22Rv1 (cell line): ENCODE measurements at regions not wholly inside any gene's neighbourhood (a gene's known extent, or its start where the extent isn't known, plus 50 kb on each side); places are given as distances from the start of the nearest gene placed in this dataset.
"Not testable (repeated sequence)": the region's sequence is repeated elsewhere in the genome, so short reads cannot be mapped to it uniquely, and the experiment has no call there.

ENCODE experiments used
- H3K27ac ChIP-seq: fragments of 450-650 bp; 2 replicates; pipeline ENCODE4 v1.5.1; 2017
- CTCF ChIP-seq: fragments of 450-650 bp; IDR thresholded peaks from 2 replicates; pipeline ENCODE4 v1.5.1; 2017; ENCODE audit warnings: mild to moderate bottlenecking
- ZFX ChIP-seq: fragments of 450-650 bp; IDR thresholded peaks from 2 replicates; pipeline ENCODE4 v1.6.1; 2017; ENCODE audit warnings: antibody characterized with exemption, borderline replicate concordance

- TF ChIP-seq CTCF (no peak), ZFX (no peak)
- H3K27ac ChIP-seq = no peak overlapping the region
Observed at GRCh38 chr6:167684276-167685104, 142.2 kb upstream of the AFDN start.

- no peak overlapping the region for H3K27ac ChIP-seq
- TF ChIP-seq ZFX (no peak), CTCF (no peak)
Observed at GRCh38 chr6:167685654-167686053, 141.1 kb upstream of the AFDN start.

GRCh38 chr6:167686204-167686893 lies 140.4 kb upstream of the AFDN start:
- no peak for TF ChIP-seq CTCF
- no peak for TF ChIP-seq ZFX
- no peak overlapping the region for H3K27ac ChIP-seq

- no peak overlapping the region for H3K27ac ChIP-seq
- TF ChIP-seq CTCF = no peak
- TF ChIP-seq ZFX = no peak
Observed at GRCh38 chr6:167687116-167687725, 139.5 kb upstream of the AFDN start.

- TF ChIP-seq CTCF = no peak
- no peak for TF ChIP-seq ZFX
- H3K27ac ChIP-seq = no peak overlapping the region
Observed at GRCh38 chr6:167688123-167688522, 138.6 kb upstream of the AFDN start.

- TF ChIP-seq CTCF = no peak
- no peak for TF ChIP-seq ZFX
- no peak overlapping the region for H3K27ac ChIP-seq
Observed at GRCh38 chr6:167689278-167689677, 137.4 kb upstream of the AFDN start.

GRCh38 chr6:167689751-167690150 lies 137.0 kb upstream of the AFDN start:
- TF ChIP-seq ZFX = no peak
- TF ChIP-seq CTCF = no peak
- H3K27ac ChIP-seq = no peak overlapping the region

- H3K27ac ChIP-seq = not testable (repeated sequence)
Observed at GRCh38 chr6:167690167-167690922, 136.4 kb upstream of the AFDN start.
